ENCODE measurements at regions not wholly inside any gene's neighbourhood (a gene's known extent, or its start where the extent isn't known, plus 50 kb on each side); places are given as distances from the start of the nearest gene placed in this dataset.

- TF ChIP-seq CTCF (IDR thresholded peaks at IDR 0.05) = no peak
- TF ChIP-seq EZH2 (IDR thresholded peaks at IDR 0.05; ENCODE audit: borderline replicate concordance, insufficient read depth, low read depth, low read length, poor library complexity, severe bottlenecking) = no peak
These were observed 304.8 kb upstream of the ISX start for GRCh38 chr22:34761111-34761510.

All from B cell (primary cell).